Glomerular endothelial cell (primary cell): ENCODE measurements at regions not wholly inside any gene's neighbourhood (a gene's known extent, or its start where the extent isn't known, plus 50 kb on each side); places are given as distances from the start of the nearest gene placed in this dataset.

ENCODE experiments used
- DNase-seq: peaks from one replicate; pipeline ENCODE4 v3.0.0-alpha.2; 2011; ENCODE audit warnings: low read depth, low spot score; ENCODE audit errors: extremely low read depth

DNA sequence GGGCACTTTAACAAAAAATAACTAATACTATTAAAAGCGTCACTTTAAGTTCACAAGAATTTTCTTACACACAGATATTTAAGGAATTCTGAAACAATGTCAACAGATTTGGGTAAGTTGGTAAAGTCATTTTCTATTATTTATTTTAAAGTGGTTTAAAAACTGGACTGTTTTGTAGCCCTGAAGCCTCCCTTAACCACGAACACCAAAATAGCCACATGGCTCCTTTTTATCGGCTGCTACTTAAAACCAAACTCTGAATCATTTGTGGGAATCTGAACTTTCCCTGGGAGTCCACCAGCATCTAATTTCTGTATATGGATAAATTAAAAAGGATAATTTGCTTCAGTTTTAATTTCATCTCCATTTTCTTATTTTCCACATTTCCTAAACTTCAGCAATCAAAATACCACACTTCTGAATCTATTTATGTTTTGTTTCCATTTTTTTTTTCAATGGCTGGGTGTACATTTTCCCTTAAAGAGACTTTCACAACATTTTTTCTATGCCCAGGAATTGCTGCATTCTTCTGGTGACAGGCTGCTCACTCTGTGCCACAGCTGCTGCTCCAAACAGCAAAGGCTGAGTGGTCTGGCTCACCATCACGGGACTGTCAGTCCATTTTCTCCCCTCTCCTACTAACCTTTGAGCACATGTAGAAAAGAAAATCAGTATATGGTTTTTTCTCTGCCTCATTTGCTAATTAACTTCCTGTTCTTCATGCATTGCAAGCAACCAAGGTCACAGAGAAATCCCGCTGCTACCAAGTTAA is 255.5 kb upstream of the KCNJ16 start:
- DNase-seq = no peak

- DNase-seq = no peak
Observed at GRCh38 chr17:69820876-69821473, 254.1 kb upstream of the KCNJ16 start.

DNA sequence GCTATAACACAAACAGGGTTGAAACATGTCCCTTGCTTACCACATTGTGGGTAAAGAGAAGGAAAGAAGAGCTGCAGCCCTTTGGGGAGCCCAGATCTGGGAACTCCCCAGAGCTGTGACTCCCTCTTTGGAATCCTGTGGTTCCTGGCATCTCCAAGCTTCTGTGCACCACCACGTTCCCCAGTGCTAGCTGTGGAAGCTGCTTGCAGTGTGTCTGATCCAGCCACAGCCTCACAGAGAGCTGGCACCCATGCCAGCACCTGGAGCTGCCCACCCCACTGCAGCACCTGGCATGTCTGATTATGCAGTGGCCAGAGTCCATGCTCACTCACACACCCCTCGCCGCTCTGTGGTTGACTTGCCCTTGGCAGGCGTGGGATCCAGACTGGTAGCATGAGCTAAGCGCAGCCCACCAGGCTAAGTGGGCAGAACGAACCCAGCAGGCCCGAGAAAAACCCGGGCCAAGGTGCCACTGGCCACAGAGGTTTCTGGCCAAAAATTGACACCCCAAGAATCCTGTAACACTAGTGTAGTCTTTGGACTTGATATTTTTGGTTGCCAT is 252.6 kb upstream of the KCNJ16 start:
- no peak for DNase-seq

DNA sequence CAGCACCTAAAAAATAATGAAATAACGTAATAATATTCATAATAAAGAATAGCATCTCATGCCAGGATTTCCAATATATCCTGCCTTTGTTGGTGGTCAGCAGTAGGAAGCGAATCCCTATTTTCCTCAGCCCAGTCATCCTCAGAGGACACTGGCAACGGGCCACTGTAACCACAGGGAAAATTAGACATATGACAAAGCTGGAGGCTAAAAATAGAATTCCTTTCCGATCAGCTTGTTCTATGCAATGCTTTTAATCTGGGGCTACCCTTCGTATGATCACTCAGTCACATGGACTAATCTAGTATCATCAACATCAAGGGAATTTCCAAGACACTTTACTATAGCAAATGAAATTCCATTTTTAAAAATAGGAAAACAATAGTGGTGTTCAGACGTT is 246.9 kb upstream of the KCNJ16 start:
- peak; percentile 90 for DNase-seq

DNA sequence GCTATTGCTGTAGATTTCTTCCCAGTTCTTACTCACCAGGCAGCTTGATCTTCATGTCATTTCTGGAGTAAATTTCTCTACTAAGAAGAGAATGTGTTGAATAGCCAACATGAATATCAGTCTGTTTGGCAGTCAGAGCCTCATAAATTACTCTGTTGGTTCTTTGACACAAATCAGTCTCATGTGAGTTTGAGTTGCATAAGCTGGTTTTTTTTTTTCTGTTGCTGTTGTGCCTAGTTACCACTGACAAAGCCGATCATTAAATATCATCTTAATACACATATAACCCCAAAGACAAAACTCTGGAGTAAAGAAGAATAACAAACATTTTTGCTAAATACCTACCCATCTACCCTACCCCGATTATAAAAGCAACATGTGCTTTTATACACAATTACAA is 240.5 kb upstream of the KCNJ16 start:
- no peak for DNase-seq

- DNase-seq = no peak
Observed at GRCh38 chr17:69851736-69852135, 223.3 kb upstream of the KCNJ16 start.

- no peak for DNase-seq
Observed at GRCh38 chr17:69853541-69854224, 221.3 kb upstream of the KCNJ16 start.

DNA sequence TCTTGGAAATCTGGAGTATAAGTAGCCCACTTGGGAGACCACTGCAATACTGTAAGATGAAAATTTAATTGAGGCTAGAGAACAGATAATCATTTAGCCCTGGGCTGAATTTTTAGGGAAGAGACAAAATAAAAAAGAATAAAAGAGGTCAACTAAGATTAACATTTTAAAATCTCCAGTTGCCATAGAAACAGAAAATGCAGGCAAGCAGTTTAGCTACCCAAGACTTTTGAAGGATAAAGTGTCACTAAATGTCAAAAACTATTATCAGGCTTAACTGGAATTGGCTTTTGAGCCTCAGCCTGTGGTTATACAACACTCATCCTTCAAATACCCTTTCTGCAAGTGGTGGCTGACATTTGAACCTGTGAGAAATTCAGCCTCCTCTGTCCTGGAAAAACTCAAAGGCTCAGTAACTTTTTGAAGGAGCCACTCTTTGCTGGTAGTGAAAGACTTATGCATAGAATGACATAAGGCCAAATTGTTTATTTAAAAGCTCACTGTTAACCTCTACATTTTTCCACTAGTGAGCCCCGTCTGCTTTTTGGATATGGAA is 220.7 kb upstream of the KCNJ16 start:
- no peak for DNase-seq

DNA sequence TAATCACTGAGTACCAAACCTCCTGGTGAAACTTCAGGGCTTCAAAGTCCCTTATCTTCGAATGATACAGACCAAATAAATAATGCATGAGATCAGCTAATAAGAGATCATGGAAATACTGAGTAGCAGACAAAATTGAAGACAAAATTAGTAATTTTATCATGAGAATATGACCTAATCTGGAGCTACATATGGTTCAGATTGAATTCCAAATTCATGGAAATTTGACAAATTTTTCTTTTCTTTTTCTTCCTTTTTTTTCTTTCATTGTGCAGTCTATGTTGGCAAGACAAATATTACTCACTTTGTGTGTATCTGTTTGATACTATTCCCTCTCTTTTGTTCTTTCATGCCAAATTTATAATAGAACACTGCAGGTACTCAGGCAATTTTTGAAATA is 218.1 kb upstream of the KCNJ16 start:
- no peak for DNase-seq

DNA sequence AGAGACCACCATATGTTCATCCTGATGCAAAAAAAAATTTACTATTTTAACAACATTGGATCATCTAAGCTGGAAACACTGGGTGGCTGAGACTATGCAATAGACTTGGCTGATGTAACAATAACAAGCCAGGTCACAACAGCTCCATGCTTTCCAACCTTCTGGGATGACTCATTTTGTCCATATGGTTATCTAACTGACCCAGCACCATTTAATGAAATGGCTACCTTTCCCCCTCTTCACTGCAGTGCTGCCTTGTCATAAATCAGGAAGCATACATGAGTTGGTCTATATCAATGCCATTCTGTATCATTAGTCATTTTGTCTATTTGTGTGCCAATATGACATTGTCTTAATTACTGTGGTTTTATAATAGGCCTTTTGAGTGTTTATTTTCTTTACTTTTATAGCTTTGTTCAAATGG is 217.6 kb upstream of the KCNJ16 start:
- DNase-seq = no peak

DNA sequence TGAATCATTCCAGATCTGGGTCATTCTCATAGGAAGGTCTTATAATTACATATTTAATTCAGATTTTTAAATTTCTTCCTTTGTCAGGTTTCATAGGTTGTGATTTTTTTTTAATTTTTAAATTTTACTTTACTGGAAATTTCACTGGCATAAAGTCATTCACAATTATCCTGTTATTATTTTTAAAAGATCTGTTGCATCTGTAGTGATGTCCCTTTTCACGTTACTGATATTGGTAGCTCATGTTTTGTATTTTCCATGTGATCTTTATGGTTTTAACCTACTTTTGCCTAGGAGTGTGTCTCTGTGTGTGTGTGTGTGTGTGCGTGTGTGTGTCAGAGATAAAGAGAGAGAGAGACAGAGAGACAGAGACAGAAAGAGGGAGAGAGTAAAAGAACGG is 216.6 kb upstream of the KCNJ16 start:
- DNase-seq = no peak

DNA sequence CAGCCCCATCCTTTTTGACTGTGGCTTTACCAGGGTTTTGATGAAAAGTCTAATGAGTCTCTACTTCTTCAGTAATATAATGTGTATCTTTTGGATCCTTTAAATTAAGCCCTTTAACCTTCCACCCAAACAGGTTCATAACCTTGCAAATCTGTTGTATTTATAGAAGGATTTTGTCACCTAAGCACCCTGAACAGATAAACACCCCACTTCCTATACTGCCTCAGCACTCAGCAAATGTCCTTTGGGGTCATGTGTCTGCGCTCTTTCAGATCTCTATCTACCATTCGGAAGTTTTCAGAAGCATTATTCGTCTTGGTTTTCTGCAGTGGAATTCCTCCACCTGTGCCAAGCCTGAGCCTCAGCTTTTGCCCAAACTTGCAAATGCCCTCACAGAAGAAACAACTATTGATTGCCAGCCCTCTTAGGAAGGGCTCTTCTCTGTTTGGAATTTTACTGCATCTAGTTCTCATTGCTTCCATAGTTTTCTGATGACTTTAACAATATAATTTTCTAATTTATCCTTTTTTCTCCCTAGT is 214.8 kb upstream of the KCNJ16 start:
- no peak for DNase-seq

DNA sequence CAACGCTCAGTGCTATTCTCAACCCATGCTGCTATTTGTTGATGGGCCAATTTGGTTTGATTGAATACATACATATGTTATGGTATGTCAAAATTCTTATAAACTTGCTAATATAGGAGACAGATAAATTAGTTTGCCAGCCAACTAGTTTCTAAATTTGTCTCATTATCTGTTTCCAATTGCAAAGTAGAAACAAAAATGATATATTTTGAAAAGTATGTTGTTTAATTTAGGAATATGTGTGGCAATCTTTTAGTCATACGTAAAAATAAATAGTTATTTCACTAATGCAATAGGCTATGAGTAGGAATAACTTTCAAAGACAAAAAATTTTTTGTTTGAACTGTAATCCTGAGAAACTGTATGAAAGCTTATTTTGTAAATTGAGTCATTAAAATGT is 210.6 kb upstream of the KCNJ16 start:
- no peak for DNase-seq

GRCh38 chr17:69869667-69870066 is 205.4 kb upstream of the KCNJ16 start:
- DNase-seq = no peak

GRCh38 chr17:69870091-69870530 is 204.9 kb upstream of the KCNJ16 start:
- DNase-seq = peak; percentile 65

DNA sequence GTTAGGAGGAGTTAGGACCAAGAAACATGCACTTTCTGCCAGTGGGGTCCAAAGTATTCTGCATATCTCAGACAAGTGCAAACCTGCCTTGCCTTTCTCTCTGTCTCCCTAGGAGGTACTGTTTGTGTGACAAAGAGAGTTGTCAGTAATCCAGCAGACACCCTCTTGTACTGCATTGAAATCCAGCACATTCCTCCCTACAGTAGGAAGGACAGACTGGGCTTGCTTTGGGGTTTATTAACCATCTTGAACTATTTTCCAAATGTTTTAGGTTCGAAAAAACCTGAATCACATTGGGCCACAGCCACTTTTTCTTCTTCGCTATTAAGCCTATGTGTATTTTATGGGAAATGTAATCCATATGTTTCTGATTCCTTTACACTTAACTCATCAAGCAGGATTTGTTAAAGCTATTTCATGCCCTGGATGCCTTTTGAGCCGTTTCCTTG is 204.2 kb upstream of the KCNJ16 start:
- no peak for DNase-seq

- DNase-seq = no peak
Observed at GRCh38 chr17:69871318-69871717, 203.7 kb upstream of the KCNJ16 start.

- no peak for DNase-seq
Observed at GRCh38 chr17:69872675-69873262, 202.3 kb upstream of the KCNJ16 start.

DNA sequence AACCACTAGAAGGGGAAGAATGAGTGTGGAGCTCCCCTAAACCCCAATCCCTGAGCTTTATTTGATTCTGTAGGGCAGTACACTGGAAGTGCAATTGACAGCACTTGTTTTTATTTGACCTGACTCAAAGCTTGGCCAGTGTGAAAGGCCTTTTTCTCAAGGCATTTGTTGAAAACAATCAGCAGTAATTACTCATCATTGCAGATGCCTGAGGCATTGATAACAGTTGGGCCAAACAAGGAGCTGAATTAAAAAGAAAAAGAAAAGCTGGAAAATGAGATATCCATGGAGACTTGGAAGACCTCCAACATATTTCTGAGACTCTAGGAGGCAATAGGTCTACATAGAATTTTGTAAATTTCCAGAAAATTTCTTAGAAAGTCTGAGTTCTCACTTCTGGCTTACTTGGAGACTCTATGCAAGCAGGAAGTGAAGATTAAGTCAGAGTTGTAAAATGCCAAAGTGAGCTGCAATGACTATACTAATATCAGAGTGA is 200.8 kb upstream of the KCNJ16 start:
- DNase-seq = peak; percentile 96

GRCh38 chr17:69876757-69877156 is 198.3 kb upstream of the KCNJ16 start:
- no peak for DNase-seq
